ENCODE measurements at regions not wholly inside any gene's neighbourhood (a gene's known extent, or its start where the extent isn't known, plus 50 kb on each side); places are given as distances from the start of the nearest gene placed in this dataset.
"Not testable (repeated sequence)": the region's sequence is repeated elsewhere in the genome, so short reads cannot be mapped to it uniquely, and the experiment has no call there.

DNA sequence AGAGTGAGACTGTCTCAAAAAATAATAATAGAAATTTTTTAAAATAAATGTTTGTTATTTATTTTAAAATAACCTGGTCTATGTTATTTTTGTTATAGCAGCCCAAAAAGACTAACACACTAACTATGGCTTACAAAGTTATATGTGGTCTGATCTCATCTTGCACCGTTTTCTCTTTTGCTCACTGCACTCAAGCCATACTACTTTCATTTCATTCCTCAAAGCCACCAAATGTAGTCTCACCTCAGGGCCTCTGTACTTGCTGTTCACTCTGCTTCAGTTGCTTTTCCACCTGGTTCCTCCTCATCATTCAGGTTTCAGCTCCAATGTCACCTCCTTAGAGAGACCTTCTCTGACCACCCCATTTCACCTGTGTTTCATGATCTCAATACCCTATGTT, 55.2 kb upstream of the MDM1 start:
- no peak for DNase-seq

DNA sequence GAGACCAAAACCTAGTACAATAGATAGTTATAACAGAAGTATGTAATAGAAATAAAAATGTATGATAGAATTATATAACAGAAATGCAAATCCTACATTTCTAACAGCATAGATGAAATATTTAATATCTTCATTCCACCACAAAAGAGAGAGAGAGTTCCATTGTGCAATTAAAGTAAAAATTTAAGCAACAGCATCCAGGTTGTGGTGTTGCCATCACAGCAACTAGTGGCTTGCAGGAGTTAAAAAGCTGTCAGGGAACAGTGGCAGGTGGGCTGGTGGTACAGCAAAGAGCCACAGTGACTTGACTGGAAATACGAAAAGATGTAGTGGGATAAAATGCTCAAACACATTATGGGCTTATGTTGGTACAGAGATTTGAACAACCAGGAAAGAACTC, 57.1 kb upstream of the MDM1 start:
- no peak for DNase-seq

DNA sequence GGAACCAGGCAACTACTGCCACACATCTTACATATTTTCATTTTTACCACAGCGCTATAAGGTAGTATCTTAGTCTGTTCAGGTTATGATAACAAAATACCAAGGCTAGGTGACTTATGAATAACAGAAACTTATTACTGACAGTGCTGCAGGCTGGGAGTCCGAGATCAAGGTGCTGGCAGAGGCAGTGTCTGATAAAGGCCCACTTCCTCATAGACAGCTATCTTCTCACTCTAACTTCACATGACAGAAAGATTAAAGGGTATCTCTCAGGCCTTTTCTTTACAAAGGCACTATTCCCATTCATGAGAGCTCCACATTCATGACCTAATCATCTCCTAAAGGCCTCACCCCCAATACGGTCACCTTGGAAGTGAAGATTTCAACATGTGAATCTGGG, 59.8 kb upstream of the MDM1 start:
- DNase-seq = no peak

DNA sequence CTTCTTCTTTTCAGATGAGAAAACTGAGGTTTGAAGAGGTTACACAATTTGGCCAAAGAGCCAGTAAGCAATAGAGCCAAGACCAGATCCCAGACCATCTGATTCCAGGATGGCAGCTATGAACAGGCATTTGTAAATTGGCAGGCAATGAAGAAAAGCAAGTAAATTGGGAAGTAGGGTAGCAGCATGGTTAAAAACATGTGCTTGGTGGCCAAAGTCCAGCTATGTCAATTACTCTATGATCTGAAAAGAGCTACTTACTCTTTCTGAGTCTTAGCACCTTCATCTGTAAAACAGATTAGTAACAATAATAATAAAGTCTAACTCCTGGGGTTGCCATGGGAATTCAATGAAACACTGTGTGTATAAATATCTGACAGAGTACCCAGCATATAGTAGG, 60.2 kb upstream of the MDM1 start:
- DNase-seq = no peak

DNA sequence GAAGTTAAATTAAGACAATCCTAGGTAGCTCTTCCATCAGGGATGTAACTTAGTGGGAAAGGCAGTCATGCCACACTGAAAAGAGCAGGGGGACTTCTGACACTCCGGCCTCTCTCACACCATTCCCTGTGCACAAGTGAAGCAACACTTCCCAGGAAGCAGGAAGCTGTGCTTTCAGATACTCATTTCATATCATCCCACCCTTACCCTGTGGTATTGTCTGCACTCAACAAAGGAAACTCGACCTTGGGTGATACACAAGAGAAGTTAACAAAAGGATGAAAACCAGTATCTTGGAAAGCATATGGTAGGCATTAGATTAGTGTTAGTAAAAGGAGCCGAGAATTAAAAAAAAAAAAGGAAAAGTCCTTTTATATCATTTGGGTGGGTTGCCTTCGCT, 61.3 kb upstream of the MDM1 start:
- DNase-seq = no peak

DNA sequence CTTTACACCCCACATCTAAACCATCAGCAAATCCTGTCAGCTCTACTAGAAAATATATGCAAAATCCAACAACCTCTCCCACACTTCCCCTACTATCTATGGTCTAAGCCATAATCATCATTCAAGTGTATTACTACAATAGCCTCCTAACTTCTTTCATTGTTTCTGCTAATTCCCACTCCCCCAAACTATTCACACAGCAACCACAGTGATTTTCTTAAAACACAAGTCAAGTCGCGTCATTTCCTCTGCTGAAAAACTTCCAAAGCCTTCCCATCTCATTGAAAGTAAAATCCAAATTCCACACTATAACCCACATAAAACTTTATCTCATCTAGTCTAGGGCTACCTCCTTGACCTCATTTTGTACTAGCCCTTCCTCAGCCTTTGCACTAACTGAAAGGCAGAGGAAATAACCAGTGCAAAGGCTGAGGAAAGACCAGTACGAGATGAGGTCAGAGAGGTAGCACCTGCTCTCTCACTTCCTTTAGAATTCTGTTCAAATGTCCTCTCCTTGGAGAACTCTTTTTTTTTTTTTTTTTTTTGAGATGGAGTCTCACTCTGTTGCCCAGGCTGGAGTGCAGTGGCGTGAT, 65.5 kb upstream of the MDM1 start:
- no peak for DNase-seq

DNA sequence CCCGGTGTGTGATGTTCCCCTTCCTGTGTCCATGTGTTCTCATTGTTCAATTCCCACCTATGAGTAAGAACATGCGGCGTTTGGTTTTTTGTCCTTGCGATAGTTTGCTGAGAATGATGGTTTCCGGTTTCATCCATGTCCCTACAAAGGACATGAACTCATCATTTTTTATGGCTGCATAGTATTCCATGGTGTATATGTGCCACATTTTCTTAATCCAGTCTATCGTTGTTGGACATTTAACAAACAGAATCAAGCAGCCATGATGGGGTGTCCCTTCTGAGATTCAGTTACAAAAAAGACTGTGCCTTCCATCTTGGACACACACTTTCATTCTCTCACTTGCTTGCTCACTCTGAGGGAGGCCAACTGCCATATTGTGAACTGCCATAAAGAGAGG, 66.5 kb upstream of the MDM1 start:
- DNase-seq = not testable (repeated sequence)

DNA sequence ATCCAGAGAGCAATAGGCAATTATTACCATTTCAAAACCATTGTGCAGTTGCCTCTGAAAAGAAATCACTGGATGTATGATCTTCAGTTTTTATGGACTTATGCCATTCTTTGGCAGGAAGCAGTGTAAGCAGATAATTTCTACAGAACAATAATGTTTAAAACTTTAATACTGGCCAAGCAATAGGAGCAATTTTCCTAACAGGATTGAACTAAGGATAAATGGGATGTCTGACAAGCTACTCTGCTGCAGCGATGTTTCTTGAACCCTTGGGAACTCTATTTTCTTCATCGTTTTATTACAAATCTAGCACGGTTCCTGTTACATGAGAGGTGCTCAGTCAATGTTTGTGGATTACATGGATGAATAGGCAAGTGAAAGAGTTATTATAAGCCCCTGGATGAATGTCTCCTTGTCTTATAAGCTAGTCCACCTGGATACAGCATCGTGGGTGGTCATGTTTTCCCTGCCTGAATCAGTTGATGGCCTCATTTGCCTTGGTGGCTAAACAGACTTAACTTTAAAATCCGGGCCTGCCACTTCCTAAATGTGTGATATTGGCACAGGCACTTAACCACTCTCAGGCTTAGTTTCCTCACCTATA, 68.2 kb upstream of the MDM1 start:
- no peak for DNase-seq

DNA sequence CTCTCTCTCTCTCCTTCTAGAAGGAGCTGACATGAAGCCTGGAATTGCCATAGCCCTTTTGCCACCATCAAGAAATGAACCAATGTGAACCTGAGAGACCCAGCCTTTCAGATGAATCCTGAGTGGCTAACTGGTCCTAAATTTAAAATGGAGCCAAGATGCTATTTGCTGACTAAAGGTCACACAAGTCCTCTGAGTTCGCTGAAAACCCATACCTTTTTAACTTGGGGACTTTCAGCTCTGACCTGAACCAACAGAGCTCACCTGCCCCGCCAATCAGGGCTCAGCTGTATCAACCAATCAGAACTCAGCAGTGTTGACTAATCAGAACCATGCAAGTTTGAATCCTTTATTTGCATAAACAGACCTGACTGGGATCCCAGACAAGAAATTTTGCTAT, 70.3 kb upstream of the MDM1 start:
- no peak for DNase-seq

DNA sequence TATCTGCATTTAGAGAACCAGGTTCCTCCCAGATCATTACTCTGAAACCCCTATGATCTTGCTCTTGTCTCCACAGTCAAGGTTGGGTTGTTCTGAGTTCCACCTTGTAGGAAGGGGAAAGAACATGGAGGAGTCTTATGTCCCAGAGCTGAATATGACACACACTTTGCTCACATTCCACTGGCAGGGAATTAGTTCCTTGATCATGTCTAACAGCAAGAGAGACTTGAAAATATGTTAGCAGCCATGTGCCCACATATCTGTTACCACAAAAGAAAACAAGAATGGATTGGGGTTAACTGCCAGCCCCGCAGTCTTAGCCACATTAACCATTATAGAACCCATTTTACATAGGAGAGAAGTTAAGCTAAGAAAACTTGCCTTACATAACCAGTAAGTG, 71.1 kb upstream of the MDM1 start:
- DNase-seq = no peak

DNA sequence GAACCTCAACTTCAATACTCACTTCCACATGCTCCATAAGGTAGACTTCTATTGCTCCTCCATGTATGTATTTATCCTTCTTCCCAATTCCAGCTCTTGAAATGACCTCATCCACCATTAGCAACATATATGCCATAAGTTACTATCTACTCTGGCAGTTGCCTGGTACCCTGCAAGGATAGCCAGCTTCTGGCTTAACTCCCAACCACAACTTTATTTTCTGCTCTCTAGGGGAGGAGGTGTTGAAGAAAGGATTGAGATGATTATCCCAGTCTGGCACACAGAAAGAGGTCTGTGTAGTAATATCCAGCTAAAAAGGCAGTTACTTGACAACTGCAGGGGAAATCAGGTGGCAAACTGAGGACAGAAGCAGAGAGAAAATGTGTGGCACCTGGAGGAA, 71.5 kb upstream of the MDM1 start:
- no peak for DNase-seq

DNA sequence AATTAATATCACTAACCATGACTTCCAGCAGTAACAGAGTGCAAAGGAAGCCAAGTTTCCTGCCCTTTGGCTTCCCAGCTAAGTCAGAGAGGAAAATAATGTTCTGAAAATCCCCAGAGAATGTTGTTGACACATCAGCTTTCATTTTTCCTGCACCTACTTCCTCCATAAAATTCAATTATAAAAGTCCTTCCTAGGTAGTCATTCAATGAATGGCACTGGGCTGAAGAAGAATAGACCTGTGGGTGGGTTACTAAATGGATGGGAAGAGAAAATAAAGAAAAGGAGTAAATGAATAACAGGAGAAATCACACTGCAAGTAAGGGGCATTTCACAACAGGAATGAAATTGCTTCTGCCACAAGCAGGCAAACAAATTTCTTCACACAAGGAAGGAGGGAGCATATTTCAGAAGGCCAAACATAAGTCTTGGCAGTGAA, 73.2 kb upstream of the MDM1 start:
- DNase-seq = no peak

DNA sequence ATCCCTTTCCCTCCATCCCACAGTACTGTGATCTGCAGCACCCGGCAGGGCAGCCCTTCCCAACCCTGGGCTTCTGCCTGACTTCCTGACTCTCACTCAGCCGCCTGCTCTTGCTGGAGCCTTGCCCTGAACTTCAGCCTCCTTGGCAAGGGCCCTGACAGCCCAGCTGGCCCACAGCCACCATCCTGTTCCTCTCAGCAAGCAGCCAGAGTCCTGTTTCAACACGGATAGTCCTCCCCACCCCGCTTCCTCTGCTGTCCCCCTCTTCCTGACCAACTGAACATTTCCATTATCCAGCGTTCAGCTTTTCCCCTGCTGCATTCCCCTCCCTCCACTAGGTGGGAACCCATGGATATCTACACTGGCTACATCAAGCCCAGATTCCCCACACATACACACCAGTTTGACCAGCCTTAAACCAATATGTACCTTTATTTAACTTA, 74.0 kb upstream of the MDM1 start:
- no peak for DNase-seq

DNA sequence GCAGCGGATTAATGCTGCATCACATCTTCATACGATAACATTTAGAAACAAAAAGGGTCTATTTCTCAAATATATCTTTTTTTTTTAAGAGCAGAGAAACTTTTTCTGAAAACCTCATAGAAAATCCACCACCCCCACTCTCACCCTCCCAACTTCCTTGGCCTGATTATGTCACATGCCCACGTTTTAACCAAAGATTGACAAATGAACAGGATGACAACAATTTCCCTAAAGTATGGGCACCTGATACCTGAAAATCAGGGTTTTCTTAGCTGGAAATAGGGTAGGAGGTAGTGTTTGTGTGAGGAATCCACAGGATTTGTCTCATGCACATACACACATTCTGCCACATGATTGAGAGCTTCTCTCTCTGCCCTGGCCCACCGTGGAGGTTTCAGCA, 74.7 kb upstream of the MDM1 start:
- DNase-seq = no peak

DNA sequence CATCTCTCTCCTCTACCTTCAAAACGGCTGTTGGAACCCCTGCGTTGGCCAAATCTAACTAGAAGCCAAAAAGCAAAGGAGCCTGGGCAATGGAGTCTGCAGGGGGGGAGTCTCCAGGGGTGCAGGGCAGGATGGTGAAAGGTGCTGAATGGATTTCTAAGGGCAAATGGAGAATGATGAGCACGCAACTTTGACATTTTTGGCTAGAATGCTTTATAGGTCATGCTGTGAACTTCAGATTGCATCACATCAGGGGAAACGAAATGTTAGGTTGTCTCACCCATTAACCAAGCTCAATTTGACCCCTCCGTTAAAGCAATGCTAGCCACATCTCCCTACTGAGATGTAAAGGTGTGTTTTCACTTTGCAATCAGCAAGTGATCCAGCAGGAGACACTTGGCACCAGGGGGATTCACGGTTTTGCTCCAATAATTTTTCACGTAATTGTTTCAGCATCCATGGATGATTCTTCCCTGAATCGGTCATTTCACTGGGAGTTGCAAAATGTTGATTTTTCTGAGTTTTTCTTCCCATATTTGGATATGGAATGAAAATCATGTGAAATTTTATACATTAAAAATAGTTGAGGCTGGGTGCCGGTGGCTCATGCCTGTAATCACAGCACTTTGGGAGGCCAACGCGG, 78.0 kb upstream of the MDM1 start:
- DNase-seq = no peak

DNA sequence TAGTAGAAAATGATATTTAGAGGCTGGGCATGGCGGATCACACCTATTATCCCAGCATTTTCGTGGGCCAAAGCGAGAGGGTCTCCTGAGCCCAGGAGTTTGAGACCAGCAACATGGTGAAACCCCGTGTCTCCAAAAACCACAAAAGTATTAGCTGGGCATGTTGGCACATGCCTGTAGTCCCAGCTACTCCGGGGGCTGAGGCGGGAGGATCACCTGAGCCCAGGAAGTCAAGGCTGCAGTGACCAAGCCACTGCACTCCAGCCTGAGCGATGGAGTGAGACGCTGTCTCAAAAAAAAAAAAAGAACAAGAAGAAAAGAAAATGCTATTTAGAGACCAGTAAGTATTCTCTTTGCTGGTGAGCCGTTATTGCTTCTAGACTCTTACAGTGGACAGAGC, 79.2 kb upstream of the MDM1 start:
- no peak for DNase-seq

DNA sequence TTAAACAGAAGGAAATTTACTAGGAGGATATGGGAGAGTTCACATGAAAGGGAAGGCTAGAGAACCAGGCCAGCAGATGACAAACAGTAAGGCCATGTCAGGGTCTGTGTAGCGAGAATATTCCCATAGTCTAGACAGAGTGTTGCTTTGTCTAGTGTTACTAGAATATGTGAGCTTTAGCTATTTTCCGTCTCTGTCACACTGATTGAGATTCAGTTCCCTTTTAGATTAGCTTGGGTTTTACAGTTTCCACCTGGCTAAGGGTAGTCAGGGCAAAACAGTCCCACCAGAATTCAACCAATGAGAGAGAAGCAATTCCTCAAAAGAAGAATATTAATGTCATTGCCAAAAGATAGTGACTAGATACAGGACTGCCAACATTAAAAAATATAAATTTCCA, 82.8 kb upstream of the MDM1 start:
- DNase-seq = no peak

DNA sequence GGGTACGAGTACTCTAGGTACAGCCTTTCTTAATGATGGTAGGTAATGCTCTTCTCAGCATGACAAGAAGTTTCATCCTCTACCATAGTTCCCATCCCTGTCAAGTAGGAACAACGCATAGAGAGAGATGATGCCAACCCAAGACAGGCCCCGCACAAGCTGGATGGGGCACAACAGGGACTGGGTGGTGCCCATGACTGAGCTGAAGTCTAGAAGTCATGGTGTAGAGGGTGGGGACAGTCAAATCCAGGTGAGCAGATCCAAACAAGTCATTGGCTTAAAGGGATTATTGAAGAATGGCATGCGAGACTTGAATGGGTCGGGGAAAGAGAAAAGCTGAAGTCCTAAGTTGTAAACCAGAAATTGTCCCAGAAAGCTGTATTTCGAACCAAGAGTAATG, 84.2 kb upstream of the MDM1 start:
- no peak for DNase-seq

DNA sequence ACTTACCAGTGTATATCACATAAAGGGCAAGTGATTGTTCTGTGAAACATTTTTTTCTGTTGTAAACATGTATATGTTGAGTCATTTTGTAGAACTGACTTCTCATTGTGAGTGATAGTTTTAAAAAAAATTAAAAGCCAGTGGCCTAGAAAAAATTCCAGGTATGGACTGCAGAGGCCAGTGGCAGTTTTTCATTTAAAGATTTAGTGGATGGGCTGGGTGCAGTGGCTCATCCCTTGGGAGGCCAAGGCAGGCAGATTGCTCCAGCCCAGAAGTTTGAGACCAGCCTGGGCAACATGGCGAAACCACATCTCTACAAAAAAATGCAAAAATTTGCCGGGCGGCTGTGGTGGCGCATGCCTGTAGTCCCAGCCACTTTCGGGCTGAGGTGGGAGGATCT, 84.7 kb upstream of the MDM1 start:
- DNase-seq = no peak

DNA sequence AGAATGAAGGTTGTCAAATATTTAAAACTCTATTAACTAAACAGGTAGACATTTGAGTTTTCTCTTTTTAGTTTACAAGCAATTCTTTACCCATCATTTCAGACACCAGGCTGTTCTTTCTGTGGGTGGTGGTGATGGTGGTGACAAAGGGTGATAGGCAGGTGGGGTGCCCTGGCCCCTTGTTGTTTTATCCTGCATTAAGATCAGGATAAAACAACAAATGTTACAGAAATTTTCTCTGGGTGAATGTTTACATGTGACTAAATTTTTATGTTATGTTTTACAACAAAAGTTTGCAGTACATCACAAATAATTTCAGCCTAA, 85.9 kb upstream of the MDM1 start:
- no peak for DNase-seq

DNA sequence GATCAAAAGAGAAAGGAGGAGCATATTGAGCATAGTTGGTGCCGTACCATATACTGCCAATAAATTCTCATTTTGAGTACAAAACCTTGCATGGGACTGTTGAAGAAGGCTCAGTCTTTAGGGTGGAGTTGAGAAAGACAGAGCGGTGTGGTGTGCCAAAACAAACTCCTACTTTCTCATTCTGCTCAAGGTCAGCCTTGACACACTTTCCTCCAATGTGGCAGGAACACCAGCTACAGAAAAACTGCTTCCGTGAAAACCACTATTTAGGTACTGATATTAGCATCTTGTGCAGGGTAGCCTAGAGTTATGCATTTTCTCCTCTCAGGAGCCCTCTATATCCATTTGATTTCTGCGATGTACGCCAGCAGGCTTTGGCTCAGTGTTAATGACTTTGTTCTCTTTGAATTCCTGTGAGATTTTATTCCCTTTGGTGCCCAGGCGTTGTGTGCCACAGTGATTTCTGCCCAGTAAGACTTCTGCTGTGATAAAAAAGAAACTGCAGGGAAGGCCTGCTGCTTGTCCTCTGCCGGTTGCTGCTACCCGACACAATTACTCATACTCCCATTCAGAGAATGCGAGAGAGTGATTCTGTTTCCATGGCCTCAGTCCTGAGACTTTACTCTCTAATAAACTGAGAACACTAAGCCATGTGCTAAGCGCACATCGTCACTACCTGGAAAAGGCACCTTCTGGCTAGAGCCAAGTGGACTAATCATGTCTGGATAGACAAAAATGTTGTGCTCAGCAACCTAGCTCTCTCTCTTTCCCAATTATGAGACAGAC, 88.3 kb upstream of the MDM1 start:
- DNase-seq = no peak

DNA sequence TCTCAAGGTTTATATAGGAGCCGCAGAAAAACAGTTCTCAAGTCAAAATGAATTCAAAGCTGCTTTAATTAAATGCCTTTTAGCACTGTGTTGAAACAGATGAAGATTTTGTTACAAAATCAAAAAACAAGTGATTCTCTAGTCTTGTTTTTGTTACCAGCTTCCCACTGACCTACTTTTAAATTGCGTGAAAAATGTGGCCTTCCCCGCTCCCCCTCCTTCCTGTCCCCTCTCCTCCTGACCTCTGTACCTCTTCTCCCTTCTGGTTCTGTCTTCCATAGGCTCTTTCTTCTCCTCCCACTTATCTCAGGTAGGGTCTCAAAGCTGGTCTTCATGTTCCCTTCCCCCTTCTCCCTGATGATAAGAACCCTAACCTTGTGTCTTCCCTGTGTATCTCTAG, 90.0 kb upstream of the MDM1 start:
- no peak for DNase-seq

DNA sequence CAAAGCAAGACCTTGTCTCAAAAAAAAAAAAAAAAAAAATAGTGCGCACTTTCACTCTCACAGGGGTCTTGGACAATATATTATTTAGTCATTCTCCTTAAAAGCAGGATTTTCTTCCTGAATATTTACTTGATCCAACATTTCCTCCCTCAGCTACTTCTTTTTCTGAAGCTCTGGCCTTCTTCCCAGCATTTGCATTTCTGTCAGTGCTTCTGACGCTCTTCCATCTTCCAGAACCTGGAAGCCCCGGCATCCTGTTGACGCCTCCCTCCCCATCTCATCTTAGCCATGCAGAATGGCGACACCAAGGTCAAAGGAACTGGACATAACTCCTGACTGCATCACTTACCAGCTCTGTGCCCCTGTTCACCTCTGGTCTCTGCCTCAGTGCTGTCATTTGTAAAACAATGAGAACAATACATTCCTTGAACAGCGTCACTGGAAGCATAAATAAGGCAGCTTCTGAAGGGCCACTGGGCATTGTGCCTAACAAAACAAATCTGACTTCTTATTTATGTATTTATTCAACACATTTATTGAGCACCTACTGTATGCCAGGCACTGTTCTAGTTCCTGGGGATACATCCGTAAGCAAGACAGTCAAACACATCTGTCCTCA, 90.9 kb upstream of the MDM1 start:
- no peak for DNase-seq

DNA sequence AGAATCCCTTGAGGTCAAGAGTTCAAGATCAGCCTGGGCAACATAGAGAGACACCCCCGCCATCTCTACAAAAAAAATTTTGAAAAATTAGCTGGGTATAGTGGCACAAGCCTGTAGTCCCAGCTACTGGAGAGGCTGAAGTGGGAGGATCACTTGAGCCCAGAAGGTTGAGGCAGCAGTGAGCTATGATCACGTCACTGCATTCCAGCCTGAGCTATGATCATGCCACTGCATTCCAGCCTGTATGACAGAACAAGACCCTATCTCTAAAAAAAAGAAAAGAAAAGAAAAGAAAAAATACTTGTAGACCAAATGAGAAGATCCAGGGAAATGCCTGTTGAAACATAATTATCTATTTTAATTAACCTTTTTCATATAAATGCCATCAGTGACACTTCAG, 93.8 kb upstream of the MDM1 start:
- DNase-seq = no peak

Measured in stimulated activated naive CD4-positive, alpha-beta T cell (primary cell).